Fibroblast of pulmonary artery (primary cell): ENCODE measurements at regions not wholly inside any gene's neighbourhood (a gene's known extent, or its start where the extent isn't known, plus 50 kb on each side); places are given as distances from the start of the nearest gene placed in this dataset.

ENCODE experiments used
- DNase-seq: peaks from one replicate; pipeline ENCODE4 v3.0.0-alpha.2; 2010; ENCODE audit warnings: low read depth
- H3K4me3 ChIP-seq: replicated peaks from 2 replicates; pipeline ENCODE4 v1.5.1; 2011; ENCODE audit warnings: low read depth, mild to moderate bottlenecking, control low read depth, low read length, moderate library complexity
- CTCF ChIP-seq: IDR thresholded peaks from 2 replicates; pipeline ENCODE4 v1.5.1; 2011; ENCODE audit warnings: mild to moderate bottlenecking, control low read depth, low read length, inconsistent platforms; ENCODE audit errors: missing control alignments

- DNase-seq, result peak; percentile 83
- H3K4me3 ChIP-seq, result no peak overlapping the region
- no peak for TF ChIP-seq CTCF
Measured at GRCh38 chr9:91071184-91071990, 269.8 kb downstream of the SYK start.

DNA sequence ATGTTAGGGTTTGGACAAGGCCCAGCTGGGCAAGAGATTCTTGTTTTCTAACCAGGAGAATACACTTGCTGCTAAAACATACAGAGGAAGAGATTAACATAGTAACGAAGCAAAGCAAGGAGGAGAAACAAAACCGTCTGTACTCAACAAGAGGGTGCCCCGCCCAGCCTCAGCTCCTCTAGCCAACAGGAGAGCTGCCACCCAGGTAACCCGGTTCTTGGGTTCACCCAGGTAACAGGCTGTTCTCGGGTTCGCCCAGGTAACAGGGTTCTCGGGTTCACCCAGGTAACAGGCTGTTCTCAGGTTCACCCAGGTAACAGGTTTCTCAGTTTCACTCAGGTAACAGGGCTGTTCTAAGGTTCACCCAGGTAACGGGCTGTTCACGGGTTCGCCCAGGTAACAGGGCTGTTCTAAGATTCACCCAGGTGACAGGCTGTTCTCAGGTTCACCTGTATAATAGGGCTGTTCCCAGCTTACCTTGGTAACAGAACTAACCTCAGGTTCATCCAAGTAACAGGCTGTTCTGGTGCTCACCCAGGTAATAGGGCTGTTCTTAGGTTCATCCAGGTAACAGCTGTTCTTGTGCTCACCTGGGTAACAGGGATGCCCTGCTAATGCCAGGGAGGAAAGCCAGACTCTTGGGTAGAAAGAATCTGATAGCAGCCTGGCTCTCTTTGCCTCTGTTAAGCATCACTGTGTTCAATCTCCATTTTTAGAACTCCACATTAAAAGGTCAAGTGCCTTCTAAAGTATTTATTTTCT, 271.6 kb downstream of the SYK start:
- DNase-seq, result no peak
- TF ChIP-seq CTCF, result no peak

GRCh38 chr9:91073811-91074771, 272.5 kb downstream of the SYK start:
- TF ChIP-seq CTCF, result no peak
- DNase-seq, result no peak
- no peak overlapping the region for H3K4me3 ChIP-seq

More for the DNA sequence above, 271.6 kb downstream of the SYK start:
- no peak overlapping the region for H3K4me3 ChIP-seq

GRCh38 chr9:91074866-91075265, 273.2 kb downstream of the SYK start:
- H3K4me3 ChIP-seq, result no peak overlapping the region
- no peak for TF ChIP-seq CTCF
- DNase-seq, result no peak

- DNase-seq, result no peak
- TF ChIP-seq CTCF, result no peak
Measured at GRCh38 chr9:91075279-91075678, 273.7 kb downstream of the SYK start.

GRCh38 chr9:91077624-91078368, 276.2 kb downstream of the SYK start:
- H3K4me3 ChIP-seq, result no peak overlapping the region
- no peak for TF ChIP-seq CTCF
- no peak for DNase-seq

More at GRCh38 chr9:91075279-91075678, 273.7 kb downstream of the SYK start:
- no peak overlapping the region for H3K4me3 ChIP-seq
